ENCODE measurements at regions not wholly inside any gene's neighbourhood (a gene's known extent, or its start where the extent isn't known, plus 50 kb on each side); places are given as distances from the start of the nearest gene placed in this dataset.
"Not testable (repeated sequence)": the region's sequence is repeated elsewhere in the genome, so short reads cannot be mapped to it uniquely, and the experiment has no call there.

- DNase-seq (ENCODE audit: low read depth in 1 of 2, low spot score in 1 of 2) = no peak
These were observed 258.1 kb downstream of the PCNX1 start for GRCh38 chr14:71165121-71166031.

GRCh38 chr14:71166180-71166837, 259.1 kb downstream of the PCNX1 start:
- DNase-seq (ENCODE audit: low read depth in 1 of 2, low spot score in 1 of 2) = no peak

GRCh38 chr14:71167325-71167950, 260.2 kb downstream of the PCNX1 start:
- DNase-seq (ENCODE audit: low read depth in 1 of 2, low spot score in 1 of 2) = not testable (repeated sequence)

- not testable (repeated sequence) for DNase-seq (ENCODE audit: low read depth in 1 of 2, low spot score in 1 of 2)
These were observed 260.9 kb downstream of the PCNX1 start for GRCh38 chr14:71168161-71168560.

GRCh38 chr14:71168564-71169427, 261.5 kb downstream of the PCNX1 start:
- DNase-seq (ENCODE audit: low read depth in 1 of 2, low spot score in 1 of 2) = no peak

- DNase-seq (ENCODE audit: low read depth in 1 of 2, low spot score in 1 of 2) = no peak
These were observed 262.6 kb downstream of the PCNX1 start for GRCh38 chr14:71169861-71170260.

GRCh38 chr14:71175491-71175890, 268.2 kb downstream of the PCNX1 start:
- no peak for DNase-seq (ENCODE audit: low read depth in 1 of 2, low spot score in 1 of 2)

GRCh38 chr14:71179066-71179465, 271.8 kb downstream of the PCNX1 start:
- DNase-seq (ENCODE audit: low read depth in 1 of 2, low spot score in 1 of 2) = no peak

- DNase-seq (ENCODE audit: low read depth in 1 of 2, low spot score in 1 of 2) = no peak
These were observed 273.1 kb downstream of the PCNX1 start for GRCh38 chr14:71180397-71180796.

- no peak for DNase-seq (ENCODE audit: low read depth in 1 of 2, low spot score in 1 of 2)
These were observed 274.1 kb downstream of the PCNX1 start for GRCh38 chr14:71181215-71182003.

- no peak for DNase-seq (ENCODE audit: low read depth in 1 of 2, low spot score in 1 of 2)
These were observed 276.8 kb downstream of the PCNX1 start for GRCh38 chr14:71183876-71184689.

GRCh38 chr14:71185637-71186036, 278.4 kb downstream of the PCNX1 start:
- no peak for DNase-seq (ENCODE audit: low read depth in 1 of 2, low spot score in 1 of 2)

- DNase-seq (ENCODE audit: low read depth in 1 of 2, low spot score in 1 of 2) = no peak
These were observed 280.5 kb downstream of the PCNX1 start for GRCh38 chr14:71187633-71188356.

- DNase-seq (ENCODE audit: low read depth in 1 of 2, low spot score in 1 of 2) = no peak
These were observed 283.6 kb downstream of the PCNX1 start for GRCh38 chr14:71190770-71191374.

GRCh38 chr14:71193663-71194062, 286.4 kb downstream of the PCNX1 start:
- no peak for DNase-seq (ENCODE audit: low read depth in 1 of 2, low spot score in 1 of 2)

GRCh38 chr14:71194251-71194650, 287.0 kb downstream of the PCNX1 start:
- no peak for DNase-seq (ENCODE audit: low read depth in 1 of 2, low spot score in 1 of 2)

- DNase-seq (ENCODE audit: low read depth in 1 of 2, low spot score in 1 of 2) = no peak
These were observed 289.7 kb downstream of the PCNX1 start for GRCh38 chr14:71196921-71197320.

- no peak for DNase-seq (ENCODE audit: low read depth in 1 of 2, low spot score in 1 of 2)
These were observed 291.4 kb downstream of the PCNX1 start for GRCh38 chr14:71198687-71199086.

Data from activated T-helper 1 cell treated with anti-CD3 and anti-CD28 coated beads, Interleukin-2, amount 50 U/mL, for 16 hours (primary cell).